RPMI7951 (cell line): ENCODE measurements at regions not wholly inside any gene's neighbourhood (a gene's known extent, or its start where the extent isn't known, plus 50 kb on each side); places are given as distances from the start of the nearest gene placed in this dataset.
A peak's percentile ranks its signal among the peaks of the same experiment; 100 is the strongest.
"Not testable (repeated sequence)": the region's sequence is repeated elsewhere in the genome, so short reads cannot be mapped to it uniquely, and the experiment has no call there.

Source experiments
- DNase-seq: peaks from one replicate; pipeline ENCODE4 v3.0.0-alpha.2; 2012; ENCODE audit warnings: low read depth

DNA sequence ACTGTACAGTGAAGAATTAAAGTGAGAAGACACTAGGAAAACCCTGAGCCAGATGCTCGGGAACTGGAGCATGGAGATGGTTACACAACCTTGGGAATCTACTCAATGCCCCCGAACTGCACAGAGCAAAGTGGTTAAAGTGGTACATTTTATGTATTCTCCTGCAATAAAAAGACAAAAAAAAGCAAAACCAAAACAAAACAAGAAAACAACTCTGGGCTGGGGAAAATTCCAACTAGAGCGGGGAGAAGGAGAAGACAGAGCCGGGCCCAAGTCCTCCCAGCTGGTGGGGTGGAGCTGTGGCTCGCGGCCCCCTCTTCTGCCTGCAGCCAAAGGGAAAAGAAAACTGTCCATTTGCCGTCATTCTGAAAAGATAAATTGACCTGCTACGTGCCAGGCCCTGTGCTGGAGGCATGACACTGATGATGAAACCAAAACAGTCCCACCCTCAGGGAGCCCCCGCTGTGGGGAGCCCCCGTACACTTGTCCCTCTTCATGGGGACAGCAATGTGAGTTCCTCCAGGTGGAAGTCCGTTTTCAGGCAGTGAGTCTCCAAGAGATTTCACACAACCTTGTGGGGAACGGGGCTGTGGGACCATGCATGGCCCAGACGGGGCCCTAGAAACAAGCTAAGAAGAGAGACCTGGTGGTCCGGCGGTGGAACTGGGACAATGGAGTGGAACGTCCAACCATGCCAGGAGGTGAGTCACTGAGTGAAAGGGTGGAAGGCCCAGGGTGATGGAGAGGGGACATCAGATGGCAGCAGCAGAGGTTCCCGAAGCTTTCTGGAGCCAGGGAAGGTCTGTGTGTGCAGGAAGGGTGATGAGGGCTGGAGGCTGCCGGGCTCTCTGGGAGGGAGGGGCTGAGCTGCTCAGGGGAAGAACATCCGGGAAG, 114.8 kb upstream of the COL5A1 start:
- DNase-seq, result peak; percentile 72

- no peak for DNase-seq
Measured at GRCh38 chr9:134530724-134531123, 110.9 kb upstream of the COL5A1 start.

DNA sequence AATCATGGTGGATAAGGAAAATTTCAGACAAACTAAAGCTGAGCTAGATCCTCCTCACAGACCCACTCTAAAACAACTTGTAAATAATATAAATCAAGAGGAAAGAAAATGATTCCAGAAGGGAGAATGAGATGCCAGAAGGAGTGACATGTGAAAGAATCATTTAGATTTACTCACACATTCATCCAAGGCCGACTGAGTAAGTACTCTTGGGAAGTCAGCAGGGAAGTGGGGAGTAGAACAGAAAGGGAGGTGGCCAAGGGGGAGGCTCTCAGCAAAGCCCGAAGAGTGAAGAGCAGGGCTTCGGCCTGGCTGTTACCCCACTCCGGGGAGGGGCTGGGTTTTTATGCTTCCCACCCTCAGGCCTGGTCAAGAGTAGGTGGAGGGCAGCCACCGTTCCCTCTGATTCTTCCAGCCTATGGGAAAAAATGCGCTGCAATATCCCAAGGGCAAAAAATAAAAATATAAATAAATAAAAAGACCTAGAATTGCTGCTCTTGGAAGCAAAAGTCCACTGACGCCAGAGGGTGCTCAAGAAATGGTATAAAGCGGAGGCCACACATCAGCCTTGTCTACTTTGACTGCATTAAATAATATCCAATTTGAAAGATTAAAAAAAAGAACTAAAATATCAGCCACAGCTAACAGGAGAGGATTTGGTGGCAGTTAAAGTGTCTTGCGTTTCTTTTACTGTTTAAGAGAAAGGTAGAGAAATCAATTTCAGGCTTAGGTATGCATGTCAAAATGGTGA, 110.2 kb upstream of the COL5A1 start:
- no peak for DNase-seq

GRCh38 chr9:134532084-134532483, 109.5 kb upstream of the COL5A1 start:
- no peak for DNase-seq

DNA sequence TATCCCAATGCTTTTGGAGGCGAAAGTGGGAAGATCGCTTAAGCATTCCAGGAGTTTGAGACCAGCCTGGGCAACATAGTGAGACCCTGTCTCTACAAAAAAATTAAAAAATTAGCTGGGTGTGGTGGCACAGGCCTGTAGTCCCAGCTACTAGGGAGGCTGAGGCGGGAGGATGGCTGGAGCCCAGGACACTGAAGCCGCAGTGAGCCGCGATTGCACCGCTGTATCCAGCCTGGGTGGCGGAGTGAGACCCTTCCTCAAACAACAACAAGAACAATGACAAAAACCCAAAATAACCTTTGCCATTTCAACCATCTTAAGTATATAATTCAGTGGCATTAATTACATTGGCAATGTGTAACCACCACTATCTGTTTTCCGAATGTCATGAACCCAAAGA, 108.9 kb upstream of the COL5A1 start:
- not testable (repeated sequence) for DNase-seq

- DNase-seq, result peak; percentile 85
Measured at GRCh38 chr9:134533850-134534588, 107.6 kb upstream of the COL5A1 start.

GRCh38 chr9:134534661-134535080, 106.9 kb upstream of the COL5A1 start:
- DNase-seq, result peak; percentile 42

- no peak for DNase-seq
Measured at GRCh38 chr9:134535171-134535570, 106.4 kb upstream of the COL5A1 start.

- DNase-seq, result peak; percentile 88
Measured at GRCh38 chr9:134536101-134536900, 105.3 kb upstream of the COL5A1 start.

DNA sequence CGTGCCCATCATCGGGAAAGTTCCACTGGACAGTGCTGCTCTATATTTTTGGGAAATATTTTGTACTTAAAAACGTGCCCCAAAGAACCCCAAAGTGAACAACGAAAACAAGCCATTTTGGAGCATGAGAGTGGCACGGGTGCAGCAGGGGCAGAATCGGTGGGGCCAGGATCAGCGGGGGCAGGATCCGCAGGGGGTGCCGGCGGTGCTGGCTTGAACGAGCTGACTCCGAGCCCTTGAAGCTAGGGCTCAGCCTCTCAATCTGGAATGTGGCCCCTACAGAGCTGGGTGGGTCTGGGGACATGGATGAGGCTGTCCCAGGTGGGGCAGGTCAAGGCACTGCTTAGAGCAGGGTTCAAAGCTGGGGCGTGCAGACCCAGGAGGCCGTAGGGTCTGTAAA, 104.7 kb upstream of the COL5A1 start:
- DNase-seq, result no peak

GRCh38 chr9:134537951-134538641, 103.5 kb upstream of the COL5A1 start:
- DNase-seq, result no peak

DNA sequence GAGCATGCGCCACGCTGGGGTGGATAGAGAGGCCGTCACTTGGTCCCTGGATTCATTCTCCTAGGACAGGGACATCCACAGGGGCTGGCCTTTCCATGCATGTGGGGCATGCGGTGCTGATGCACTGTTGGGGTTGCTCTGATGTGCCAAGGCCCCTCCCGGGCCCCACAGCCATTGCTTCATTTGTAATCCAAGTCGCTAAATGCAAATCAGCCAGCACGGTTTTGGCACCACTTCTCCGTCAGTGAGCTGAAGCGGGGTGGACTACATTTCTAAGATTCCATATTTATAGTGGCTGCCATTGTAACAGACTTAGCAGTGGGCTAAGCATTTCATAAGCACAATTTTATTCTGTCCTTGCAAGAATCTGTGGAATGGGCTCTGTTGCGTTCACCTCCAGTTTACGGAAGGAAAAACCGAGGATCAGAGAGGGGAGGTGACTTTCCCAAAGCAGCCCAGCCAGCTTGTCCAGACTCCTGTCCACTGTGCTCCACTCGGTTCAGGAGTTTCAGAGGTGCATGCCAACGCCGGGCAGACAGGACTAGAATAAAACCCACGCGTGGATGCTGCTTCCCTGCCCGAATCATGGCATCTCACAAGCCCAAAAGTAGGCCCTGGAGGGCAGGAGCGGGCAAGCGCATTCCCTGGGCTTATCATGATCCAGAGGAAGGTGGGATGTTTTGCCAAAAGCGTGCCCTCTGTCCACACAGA, 102.6 kb upstream of the COL5A1 start:
- no peak for DNase-seq

DNA sequence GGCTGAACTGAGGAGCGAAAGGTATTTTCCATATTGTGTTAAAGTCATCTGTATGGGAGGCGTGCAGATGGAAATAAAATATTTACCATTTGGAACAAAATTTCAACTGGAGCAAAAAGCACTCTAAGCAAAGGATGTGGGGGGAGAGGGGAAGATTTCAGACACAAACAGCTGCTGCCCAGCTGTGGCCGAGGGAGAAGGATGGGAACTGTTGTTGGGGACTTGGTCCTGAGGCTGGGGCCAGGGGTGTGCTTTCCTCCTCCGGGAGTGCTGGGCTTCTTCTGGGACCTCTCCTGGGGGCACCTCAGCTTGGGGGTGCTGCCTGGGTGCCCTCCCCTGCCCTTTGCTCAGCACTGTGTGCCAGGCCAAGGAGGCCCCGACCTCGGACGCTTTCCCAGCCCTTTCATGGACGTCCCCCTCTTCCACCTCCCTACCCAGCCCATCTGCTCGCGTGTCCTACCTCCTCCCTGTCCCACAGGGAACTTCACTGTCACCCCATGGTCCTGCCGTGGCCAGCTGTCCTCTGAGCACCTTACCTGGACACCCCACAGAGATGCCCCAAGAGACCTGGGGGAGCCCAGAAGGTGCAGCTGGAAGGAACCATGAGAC, 101.9 kb upstream of the COL5A1 start:
- DNase-seq, result no peak

- DNase-seq, result no peak
Measured at GRCh38 chr9:134540276-134541096, 101.1 kb upstream of the COL5A1 start.

DNA sequence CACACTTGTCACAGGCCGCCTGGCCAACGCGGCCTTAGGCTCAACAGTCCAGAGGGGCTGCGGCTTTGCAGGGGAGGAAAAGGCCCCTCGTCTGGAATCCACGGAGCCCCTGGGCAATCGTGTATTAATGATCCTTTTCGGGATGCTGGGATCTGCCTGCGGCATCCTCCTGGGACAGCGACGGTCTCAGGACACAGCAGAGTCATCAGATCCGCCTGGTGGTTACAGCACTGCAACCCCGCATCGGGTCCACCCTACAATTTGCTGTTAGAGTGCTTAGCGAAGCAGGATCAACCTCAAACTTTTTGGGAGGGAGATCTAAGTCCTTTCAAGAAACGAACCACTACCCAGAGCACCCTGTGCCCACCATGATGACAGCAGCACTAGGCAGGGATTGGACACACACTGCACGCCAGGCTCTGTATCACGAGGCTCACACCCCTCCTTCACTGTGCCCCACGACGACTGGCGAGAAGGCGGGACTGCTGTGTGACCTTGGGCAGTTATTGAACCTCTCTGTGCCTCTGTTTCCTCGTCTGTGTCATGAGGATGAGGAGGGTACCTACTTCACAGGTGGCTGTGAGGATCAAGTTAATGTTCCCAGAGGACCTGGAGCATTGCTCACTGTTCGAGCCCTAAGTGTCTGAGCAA, 100.4 kb upstream of the COL5A1 start:
- DNase-seq, result peak; percentile 28

DNA sequence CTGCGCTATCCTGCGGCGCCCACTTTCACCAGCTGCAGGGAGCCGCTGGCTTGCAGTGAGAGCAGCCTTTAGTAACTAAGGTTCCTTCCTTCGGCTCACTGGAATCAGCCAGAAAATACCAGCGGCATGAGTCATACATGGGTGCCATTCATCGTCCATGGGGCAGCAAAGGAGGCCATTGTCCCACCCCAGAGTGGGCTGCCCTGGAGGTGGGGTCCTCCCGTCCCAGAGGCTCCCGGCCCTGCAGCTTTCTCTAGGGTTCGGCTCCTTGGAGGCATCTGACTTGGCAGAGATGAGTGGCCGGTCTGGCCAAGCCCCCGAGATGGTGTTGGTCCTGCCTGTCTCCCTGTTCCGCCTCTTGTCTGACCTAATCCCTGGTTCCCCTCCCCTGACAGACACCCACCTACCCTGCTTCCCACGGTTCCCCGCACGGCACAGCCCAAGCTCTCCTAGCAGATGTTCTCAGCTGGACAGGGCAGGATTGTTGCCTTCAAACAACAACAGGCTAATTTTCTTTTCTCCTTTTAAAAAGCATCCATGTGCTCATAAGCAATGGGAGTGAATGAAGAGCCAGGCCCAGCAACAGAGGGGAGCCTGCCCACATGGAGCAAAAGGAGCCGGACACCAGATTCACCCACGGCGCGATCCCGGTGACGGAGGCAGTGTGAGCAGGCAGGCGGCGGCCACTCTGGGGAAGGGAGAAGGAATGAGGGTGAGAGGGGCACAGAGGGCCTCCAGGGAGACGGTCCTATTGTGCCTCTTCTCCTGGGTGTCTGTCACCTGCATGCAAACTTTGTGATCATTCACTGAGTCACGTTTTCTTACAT, 97.0 kb upstream of the COL5A1 start:
- DNase-seq, result peak; percentile 90

- DNase-seq, result peak; percentile 80
Measured at GRCh38 chr9:134545215-134545542, 96.4 kb upstream of the COL5A1 start.
